Fibroblast of lung (primary cell): ENCODE measurements at regions not wholly inside any gene's neighbourhood (a gene's known extent, or its start where the extent isn't known, plus 50 kb on each side); places are given as distances from the start of the nearest gene placed in this dataset.

Experiments used
- CTCF ChIP-seq, 2 donors: IDR thresholded peaks in 1 of 2; conservative IDR thresholded peaks in 1 of 2; 1 replicate in 1 of 2; 2 replicates in 1 of 2; pipeline ENCODE4 v1.5.1; 2011 to 2012; ENCODE audit warnings: low read length in 2 of 2, control low read depth in 1 of 2, inconsistent platforms in 1 of 2, low read depth in 1 of 2, mild to moderate bottlenecking in 1 of 2
- EZH2 ChIP-seq: IDR thresholded peaks from 2 replicates; pipeline ENCODE4 v1.5.1; 2012; ENCODE audit warnings: low read length, control low read depth, mild to moderate bottlenecking; ENCODE audit errors: missing control alignments

GRCh38 chr4:128521648-128522111, 234.1 kb upstream of the PGRMC2 start:
- no peak for TF ChIP-seq CTCF (conservative IDR thresholded peaks at IDR 0.05 in 1 of 2, IDR thresholded peaks at IDR 0.05 in 1 of 2; ENCODE audit: low read depth in 1 of 2, low read length in 2 of 2)
- no peak for TF ChIP-seq EZH2
